IPS-NIHi7 (cell line): ENCODE measurements at regions not wholly inside any gene's neighbourhood (a gene's known extent, or its start where the extent isn't known, plus 50 kb on each side); places are given as distances from the start of the nearest gene placed in this dataset.

Experiments
- DNase-seq: peaks from one replicate; pipeline ENCODE4 v3.0.0; 2012; ENCODE audit warnings: mixed read lengths; ENCODE audit errors: extremely low spot score

DNA sequence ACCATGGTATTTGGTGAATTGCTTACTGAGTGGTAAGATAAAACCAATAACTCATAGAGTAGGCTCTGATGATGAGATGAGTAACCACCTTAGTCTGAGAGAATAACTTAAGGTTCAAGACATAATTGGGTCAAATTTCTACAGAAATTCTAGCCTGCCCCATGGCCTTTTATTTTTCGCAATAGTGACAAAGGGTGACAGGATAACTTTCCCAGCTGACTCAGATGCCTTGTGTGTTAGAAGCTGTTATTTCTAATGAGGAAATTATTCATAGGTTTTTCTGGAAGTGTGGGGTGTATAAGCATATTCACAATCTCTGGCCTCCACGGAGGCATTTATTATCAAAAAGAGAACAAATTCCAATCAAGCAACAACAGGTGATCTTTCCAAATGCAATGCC is 159.0 kb downstream of the NUP35 start:
- DNase-seq, result no peak

- DNase-seq, result no peak
Measured at GRCh38 chr2:183284606-183285005, 160.4 kb downstream of the NUP35 start.

GRCh38 chr2:183291436-183291835 is 167.2 kb downstream of the NUP35 start:
- DNase-seq, result no peak

DNA sequence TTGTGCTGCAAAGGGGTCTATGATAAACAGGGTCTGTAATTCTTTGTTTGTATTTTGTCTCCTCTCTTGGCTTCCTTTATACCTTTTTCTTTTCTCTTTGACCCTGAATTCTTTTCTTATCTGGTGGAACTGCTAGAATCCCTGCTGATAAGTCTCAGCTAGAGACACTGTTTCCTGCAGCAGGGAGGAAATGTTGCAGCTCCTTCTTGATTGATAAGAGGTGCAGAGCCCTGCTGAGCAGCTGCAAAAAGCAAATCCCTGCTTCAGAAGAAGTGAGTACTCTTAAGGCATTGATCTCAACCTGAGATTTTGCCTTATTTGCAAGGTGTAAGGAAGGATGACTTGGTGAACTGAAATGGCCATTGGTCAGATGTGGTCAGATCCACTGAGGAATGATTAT is 167.8 kb downstream of the NUP35 start:
- DNase-seq, result peak; percentile 56

GRCh38 chr2:183339311-183339710 is 215.1 kb downstream of the NUP35 start:
- no peak for DNase-seq

DNA sequence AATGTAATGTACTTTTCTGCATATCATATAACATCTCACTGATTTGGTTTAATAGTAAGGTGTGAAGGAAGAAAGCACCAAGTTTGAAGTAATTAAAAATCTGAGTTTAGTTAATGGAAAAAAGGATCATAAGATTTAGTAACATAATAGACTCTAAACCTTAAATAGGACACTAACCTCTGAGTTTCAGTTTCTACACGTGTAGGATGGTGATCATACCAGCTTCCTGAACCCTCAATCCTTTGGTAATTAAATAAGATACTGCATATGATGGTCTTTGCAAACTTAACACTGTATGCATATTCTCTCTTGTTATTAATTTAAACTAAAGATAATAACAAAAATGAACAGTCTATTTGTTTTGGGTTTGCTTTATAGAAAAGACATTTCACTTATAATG is 216.8 kb downstream of the NUP35 start:
- no peak for DNase-seq

- no peak for DNase-seq
Measured at GRCh38 chr2:183347969-183348368, 223.7 kb downstream of the NUP35 start.

GRCh38 chr2:183348492-183348891 is 224.2 kb downstream of the NUP35 start:
- no peak for DNase-seq

GRCh38 chr2:183349091-183349490 is 224.8 kb downstream of the NUP35 start:
- no peak for DNase-seq

DNA sequence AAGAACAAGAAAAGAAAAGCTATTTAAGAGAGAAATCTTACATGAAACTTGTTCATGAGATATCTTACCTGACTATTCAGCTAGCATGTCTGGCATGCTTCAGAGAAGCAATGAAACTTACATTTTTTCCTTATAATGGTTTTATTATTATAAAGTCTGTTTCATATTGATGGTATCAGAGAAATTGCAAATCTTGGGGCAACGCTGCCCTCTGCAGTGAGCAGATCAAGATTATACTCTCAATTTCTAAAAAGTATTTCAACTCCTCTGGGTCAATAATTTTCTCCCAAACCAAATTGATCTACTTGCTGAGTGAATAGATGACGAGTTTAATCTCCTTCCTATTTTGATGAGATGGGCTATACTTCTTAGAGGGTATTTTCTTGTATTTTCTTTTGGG is 235.6 kb downstream of the NUP35 start:
- DNase-seq, result no peak

- no peak for DNase-seq
Measured at GRCh38 chr2:183371545-183371944, 247.3 kb downstream of the NUP35 start.

DNA sequence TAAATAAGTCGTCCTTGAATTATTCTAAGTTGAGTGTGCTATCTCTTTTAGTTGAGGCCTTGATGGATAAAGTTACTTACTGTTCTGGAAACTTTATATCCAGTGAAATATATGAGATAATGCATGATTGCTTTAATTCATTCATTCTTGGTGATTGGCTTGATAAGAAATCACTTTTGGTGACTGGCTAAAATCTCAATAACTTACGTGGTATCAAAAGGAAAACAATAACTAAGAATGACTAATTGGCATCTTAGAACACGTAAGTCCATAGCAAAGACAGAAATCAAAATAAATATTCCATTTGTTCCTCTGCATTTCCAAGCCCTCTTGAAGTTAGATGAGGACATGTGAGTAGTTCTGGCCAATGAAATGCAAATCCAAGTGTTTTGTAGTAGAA is 251.6 kb downstream of the NUP35 start:
- DNase-seq, result no peak

DNA sequence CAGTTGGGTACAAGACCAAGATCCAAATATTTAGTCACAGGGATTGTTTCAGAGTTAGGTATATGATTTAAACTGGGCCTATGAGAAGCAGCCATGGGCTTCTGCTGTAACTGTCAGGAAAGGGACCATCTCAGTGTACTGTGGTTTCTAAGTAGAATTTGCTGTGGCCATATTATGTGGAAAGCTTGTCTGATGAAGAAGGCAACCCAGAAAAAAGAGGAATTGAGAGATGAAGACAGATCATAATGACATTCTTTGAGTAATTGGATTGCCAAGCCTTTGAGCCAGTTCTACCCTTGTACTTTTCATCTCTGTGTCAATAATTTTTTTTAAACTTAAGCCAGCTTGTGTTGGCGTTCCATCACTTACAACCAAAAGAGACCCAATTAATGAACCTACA is 259.6 kb downstream of the NUP35 start:
- DNase-seq, result no peak

DNA sequence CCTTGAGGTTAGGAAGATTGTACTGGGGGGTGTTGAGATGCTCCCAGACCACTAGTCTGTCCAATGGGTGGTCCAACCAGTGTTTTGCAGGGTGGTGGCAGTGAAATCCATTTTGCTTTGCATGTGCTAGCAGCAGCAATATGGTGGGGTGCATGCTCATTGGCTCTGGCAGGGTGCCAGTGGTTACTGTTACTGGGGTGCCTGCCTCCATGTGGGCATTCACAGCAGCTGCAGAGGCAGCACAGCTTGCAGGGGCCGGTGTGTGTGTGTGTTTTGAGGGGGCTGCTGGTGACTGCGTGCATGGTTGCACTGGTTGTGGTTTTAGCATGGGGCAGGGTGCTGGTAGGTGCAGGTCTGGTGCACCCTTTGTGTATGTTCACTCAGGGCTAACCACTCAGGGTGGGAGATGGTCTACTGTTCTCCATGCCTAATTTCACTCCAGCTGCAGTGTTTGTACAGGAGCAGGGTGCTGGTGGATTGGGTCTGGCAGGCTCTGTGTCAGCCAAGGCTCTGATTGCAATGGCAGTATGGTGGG is 265.4 kb downstream of the NUP35 start:
- DNase-seq, result no peak

GRCh38 chr2:183390109-183390508 is 265.9 kb downstream of the NUP35 start:
- DNase-seq, result no peak

DNA sequence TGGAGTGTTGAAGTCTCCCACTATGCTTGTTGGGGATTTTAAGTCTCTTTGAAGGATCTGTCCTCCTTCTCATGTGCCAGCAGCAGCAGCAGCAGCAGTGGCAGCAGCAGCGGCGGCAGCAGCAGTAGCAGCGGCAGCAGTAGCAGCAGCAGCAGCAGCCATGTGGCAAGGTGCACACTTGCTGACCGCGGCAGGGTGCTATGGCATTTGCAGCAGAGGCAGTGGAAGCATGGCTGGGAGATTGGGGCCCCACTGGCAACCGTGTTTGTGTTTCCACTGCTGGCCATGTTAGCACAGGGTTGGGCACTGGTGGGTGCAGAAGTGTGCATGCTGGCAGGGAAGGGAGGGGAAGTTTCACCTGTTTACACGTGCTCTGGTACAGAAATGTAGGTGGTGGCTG is 280.1 kb downstream of the NUP35 start:
- no peak for DNase-seq

GRCh38 chr2:183408562-183408961 is 284.3 kb downstream of the NUP35 start:
- no peak for DNase-seq

- no peak for DNase-seq
Measured at GRCh38 chr2:183409662-183410061, 285.4 kb downstream of the NUP35 start.

DNA sequence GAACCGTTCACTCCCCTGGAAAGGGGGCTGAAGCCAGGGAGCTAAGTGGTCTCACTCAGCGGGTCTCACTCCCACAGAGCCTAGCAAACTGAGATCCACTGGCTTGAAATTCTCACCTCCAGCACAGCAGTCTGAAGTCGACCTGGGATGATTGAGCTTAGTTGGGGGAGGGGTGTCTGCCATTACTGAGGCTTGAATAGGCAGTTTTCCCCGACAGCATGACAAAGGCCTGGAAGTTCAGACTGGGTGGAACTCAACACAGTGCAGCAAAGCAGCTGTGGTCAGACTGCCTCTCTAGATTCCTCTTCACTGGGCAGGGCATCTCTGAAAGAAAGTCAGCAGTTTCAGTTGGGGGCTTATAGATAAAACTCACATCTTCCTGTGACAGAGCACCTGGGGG is 292.5 kb downstream of the NUP35 start:
- no peak for DNase-seq

DNA sequence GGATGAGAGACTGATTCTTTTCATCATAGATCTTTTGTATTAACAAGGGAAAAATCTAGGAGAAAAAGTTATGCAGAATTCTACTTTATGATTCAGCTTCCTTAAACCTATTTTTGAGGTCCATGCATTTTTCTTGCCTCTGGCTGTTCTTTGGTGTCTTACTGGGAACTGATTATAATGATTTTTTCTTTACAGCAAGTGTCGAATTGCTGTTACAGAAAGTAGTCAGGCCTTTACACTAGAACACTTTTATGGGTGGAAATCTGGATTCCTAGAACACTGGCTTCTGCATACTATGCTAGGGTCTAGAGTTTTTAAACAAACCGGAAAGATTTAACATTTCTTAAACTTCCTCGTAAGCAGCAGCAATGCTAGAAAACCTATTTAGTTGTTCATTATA is 302.6 kb downstream of the NUP35 start:
- no peak for DNase-seq

GRCh38 chr2:183427558-183427957 is 303.3 kb downstream of the NUP35 start:
- DNase-seq, result no peak

GRCh38 chr2:183428881-183429280 is 304.6 kb downstream of the NUP35 start:
- no peak for DNase-seq

GRCh38 chr2:183438541-183438940 is 314.3 kb downstream of the NUP35 start:
- DNase-seq, result no peak

DNA sequence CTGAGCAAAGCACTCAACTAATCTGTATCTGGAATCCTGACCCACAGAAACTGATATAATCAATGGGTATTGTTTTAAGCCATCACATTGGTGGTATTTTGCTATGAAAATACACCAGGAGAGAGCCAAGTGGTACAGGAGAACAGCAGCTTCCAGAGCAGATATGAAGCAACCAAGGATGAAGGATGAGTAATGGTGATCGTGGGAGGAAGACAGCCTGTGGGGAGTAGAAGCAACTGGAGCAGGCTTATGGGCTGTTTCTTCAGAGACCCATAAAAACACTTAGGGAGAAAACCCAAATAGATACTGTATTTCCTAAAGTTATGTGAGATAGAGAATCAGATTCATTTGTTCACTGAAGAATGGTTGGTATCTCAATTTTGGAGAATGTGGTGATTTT is 330.8 kb downstream of the NUP35 start:
- no peak for DNase-seq

- no peak for DNase-seq
Measured at GRCh38 chr2:183456177-183456576, 331.9 kb downstream of the NUP35 start.
